Nephron (organoid): ENCODE measurements at regions not wholly inside any gene's neighbourhood (a gene's known extent, or its start where the extent isn't known, plus 50 kb on each side); places are given as distances from the start of the nearest gene placed in this dataset.

Source experiments
- H3K27ac Mint-ChIP-seq, 3 experiments: 2 replicates each; pipeline ENCODE4 v1.8.0; 2020; ENCODE audit warnings: mixed read lengths in 3 of 3, mild to moderate bottlenecking in 2 of 3, moderate library complexity in 1 of 3
- H3K27me3 Mint-ChIP-seq: 2 replicates; pipeline ENCODE4 v1.8.0; 2021; ENCODE audit warnings: low read depth, mild to moderate bottlenecking, moderate library complexity, mixed read lengths
- H3K36me3 Mint-ChIP-seq: 2 replicates; pipeline ENCODE4 v1.8.0; 2020; ENCODE audit warnings: low read depth, mixed read lengths
- H3K4me1 Mint-ChIP-seq: 2 replicates; pipeline ENCODE4 v1.8.0; 2020; ENCODE audit warnings: mixed read lengths
- H3K4me3 Mint-ChIP-seq, 3 experiments: 2 replicates each; pipeline ENCODE4 v1.8.0; 2020; ENCODE audit warnings: mild to moderate bottlenecking in 3 of 3, mixed read lengths in 3 of 3, moderate library complexity in 2 of 3
- H3K9me3 Mint-ChIP-seq: 2 replicates; pipeline ENCODE4 v1.8.0; 2020; ENCODE audit warnings: mixed read lengths
- TF ChIP-seq, protein P1 (sequence below), 3 experiments: fragments of 200-600 bp; sonication (generic); IDR thresholded peaks; one replicate each; pipeline ENCODE4 v1.5.0; 2021; ENCODE audit warnings: antibody characterized with exemption in 3 of 3; ENCODE audit not compliant: unreplicated experiment in 3 of 3

- Mint-ChIP-seq H3K36me3 (no peaks in the 10 kb centered on the region), H3K4me1 (no peaks in the 10 kb centered on the region), H3K27me3 (peaks cover 40% of the 10 kb centered on the region), H3K4me3 (no peak overlapping the region), H3K27ac (no peak overlapping the region), H3K9me3 (peaks cover 2% of the 10 kb centered on the region)
- TF ChIP-seq, protein P1, sequence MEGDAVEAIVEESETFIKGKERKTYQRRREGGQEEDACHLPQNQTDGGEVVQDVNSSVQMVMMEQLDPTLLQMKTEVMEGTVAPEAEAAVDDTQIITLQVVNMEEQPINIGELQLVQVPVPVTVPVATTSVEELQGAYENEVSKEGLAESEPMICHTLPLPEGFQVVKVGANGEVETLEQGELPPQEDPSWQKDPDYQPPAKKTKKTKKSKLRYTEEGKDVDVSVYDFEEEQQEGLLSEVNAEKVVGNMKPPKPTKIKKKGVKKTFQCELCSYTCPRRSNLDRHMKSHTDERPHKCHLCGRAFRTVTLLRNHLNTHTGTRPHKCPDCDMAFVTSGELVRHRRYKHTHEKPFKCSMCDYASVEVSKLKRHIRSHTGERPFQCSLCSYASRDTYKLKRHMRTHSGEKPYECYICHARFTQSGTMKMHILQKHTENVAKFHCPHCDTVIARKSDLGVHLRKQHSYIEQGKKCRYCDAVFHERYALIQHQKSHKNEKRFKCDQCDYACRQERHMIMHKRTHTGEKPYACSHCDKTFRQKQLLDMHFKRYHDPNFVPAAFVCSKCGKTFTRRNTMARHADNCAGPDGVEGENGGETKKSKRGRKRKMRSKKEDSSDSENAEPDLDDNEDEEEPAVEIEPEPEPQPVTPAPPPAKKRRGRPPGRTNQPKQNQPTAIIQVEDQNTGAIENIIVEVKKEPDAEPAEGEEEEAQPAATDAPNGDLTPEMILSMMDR (IDR thresholded peaks at IDR 0.05; ENCODE audit: unreplicated experiment in 3 of 3), result no peak
These were observed 61.6 kb downstream of the MSX1 start for GRCh38 chr4:4921077-4921476.

- peaks cover 2% of the 10 kb centered on the region for H3K9me3 Mint-ChIP-seq
- no peaks in the 10 kb centered on the region for H3K4me1 Mint-ChIP-seq
- H3K27me3 Mint-ChIP-seq, result peaks cover 47% of the 10 kb centered on the region
- no peaks in the 10 kb centered on the region for H3K36me3 Mint-ChIP-seq
- H3K4me3 Mint-ChIP-seq, result no peak overlapping the region
- H3K27ac Mint-ChIP-seq, result no peak overlapping the region
- TF ChIP-seq, protein P1 (IDR thresholded peaks at IDR 0.05; ENCODE audit: unreplicated experiment in 3 of 3), result no peak
These were observed 63.0 kb downstream of the MSX1 start for GRCh38 chr4:4922441-4922840.

DNA sequence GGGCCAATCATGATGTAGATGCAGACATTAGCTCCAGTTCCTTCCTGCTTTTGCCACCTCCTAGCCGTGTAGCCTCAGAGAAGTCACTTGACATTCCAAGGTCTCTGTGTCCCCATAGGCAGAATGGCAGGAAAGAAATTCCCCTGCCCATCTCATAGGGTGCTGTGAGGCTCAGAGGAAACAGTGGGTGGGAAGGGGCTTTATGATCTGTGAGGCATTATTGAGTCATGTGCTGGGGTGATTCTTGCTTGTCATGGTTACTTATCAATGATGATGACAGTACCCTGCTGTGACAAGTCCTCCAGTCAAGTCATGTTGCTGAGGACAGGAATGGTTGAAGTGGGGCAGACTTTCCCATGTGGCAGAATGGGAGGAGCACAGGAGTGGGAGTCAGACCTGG lies 63.7 kb downstream of the MSX1 start:
- Mint-ChIP-seq H3K9me3 (peaks cover 2% of the 10 kb centered on the region), H3K4me3 (no peak overlapping the region), H3K27ac (no peak overlapping the region), H3K36me3 (no peaks in the 10 kb centered on the region), H3K4me1 (no peaks in the 10 kb centered on the region), H3K27me3 (peaks cover 52% of the 10 kb centered on the region)
- TF ChIP-seq, protein P1 (IDR thresholded peaks at IDR 0.05; ENCODE audit: unreplicated experiment in 3 of 3), result no peak

- peaks cover 36% of the 10 kb centered on the region for H3K27me3 Mint-ChIP-seq
- no peaks in the 10 kb centered on the region for H3K36me3 Mint-ChIP-seq
- H3K4me3 Mint-ChIP-seq, result no peak overlapping the region
- no peak overlapping the region for H3K27ac Mint-ChIP-seq
- H3K4me1 Mint-ChIP-seq, result no peaks in the 10 kb centered on the region
- TF ChIP-seq, protein P1 (IDR thresholded peaks at IDR 0.05; ENCODE audit: unreplicated experiment in 3 of 3), result no peak
- H3K9me3 Mint-ChIP-seq, result peaks cover 2% of the 10 kb centered on the region
These were observed 71.2 kb downstream of the MSX1 start for GRCh38 chr4:4930677-4931076.

GRCh38 chr4:4935974-4936373 lies 76.5 kb downstream of the MSX1 start:
- no peaks in the 10 kb centered on the region for H3K4me1 Mint-ChIP-seq

GRCh38 chr4:4937926-4938325 lies 78.5 kb downstream of the MSX1 start:
- peaks cover 20% of the 10 kb centered on the region for H3K27me3 Mint-ChIP-seq
- H3K36me3 Mint-ChIP-seq, result no peaks in the 10 kb centered on the region
- no peak overlapping the region for H3K4me3 Mint-ChIP-seq
- TF ChIP-seq, protein P1 (IDR thresholded peaks at IDR 0.05; ENCODE audit: unreplicated experiment in 3 of 3), result no peak
- no peaks in the 10 kb centered on the region for H3K9me3 Mint-ChIP-seq
- H3K4me1 Mint-ChIP-seq, result no peaks in the 10 kb centered on the region
- H3K27ac Mint-ChIP-seq, result no peak overlapping the region

More at GRCh38 chr4:4935974-4936373, 76.5 kb downstream of the MSX1 start:
- peaks cover 26% of the 10 kb centered on the region for H3K27me3 Mint-ChIP-seq
- no peak overlapping the region for H3K27ac Mint-ChIP-seq
- no peak overlapping the region for H3K4me3 Mint-ChIP-seq
- TF ChIP-seq, protein P1 (IDR thresholded peaks at IDR 0.05; ENCODE audit: unreplicated experiment in 3 of 3), result no peak
- H3K9me3 Mint-ChIP-seq, result no peaks in the 10 kb centered on the region
- no peaks in the 10 kb centered on the region for H3K36me3 Mint-ChIP-seq
